ENCODE measurements at regions not wholly inside any gene's neighbourhood (a gene's known extent, or its start where the extent isn't known, plus 50 kb on each side); places are given as distances from the start of the nearest gene placed in this dataset.

- Histone ChIP-seq H3K4me1 (no peaks in the 10 kb centered on the region), H3K27me3 (no peaks in the 10 kb centered on the region), H3K9me3 (peaks cover 0 to 6% (median 0%) of the 10 kb centered on the region in 4 donors), H3K36me3 (no peaks in the 10 kb centered on the region), H3K4me3 (no peak overlapping the region), H3K27ac (no peak overlapping the region)
- DNase-seq = no peak
- 48 to 66% methylated on average over 3 of the region's 3 CpGs for WGBS, 2 donors
- intact Hi-C loops (cut with DNase I) = no loop called here
- no peak for TF ChIP-seq POLR2A (IDR thresholded peaks at IDR 0.05)
- no peak for TF ChIP-seq POLR2AphosphoS5 (IDR thresholded peaks at IDR 0.05)
- no peak for TF ChIP-seq CTCF (IDR thresholded peaks at IDR 0.05)
- no peak for TF ChIP-seq EP300 (IDR thresholded peaks at IDR 0.05)
Observed at GRCh38 chr11:97865424-97866012, 1155.2 kb upstream of the CNTN5 start.

GRCh38 chr11:97871816-97872215 is 1148.9 kb upstream of the CNTN5 start:
- H3K4me1 ChIP-seq = no peaks in the 10 kb centered on the region
- TF ChIP-seq EP300 (IDR thresholded peaks at IDR 0.05) (no peak), POLR2A (IDR thresholded peaks at IDR 0.05) (no peak)
- H3K36me3 ChIP-seq = no peaks in the 10 kb centered on the region
- H3K9me3 ChIP-seq = peaks cover 0 to 6% (median 0%) of the 10 kb centered on the region in 4 donors
- intact Hi-C loops (cut with DNase I) = no loop called here
- no peak for DNase-seq
- no peak overlapping the region for H3K27ac ChIP-seq
- no peak overlapping the region for H3K4me3 ChIP-seq
- H3K27me3 ChIP-seq = no peaks in the 10 kb centered on the region

GRCh38 chr11:97880209-97880608 is 1140.5 kb upstream of the CNTN5 start:
- Histone ChIP-seq H3K4me3 (no peak overlapping the region), H3K4me1 (no peaks in the 10 kb centered on the region), H3K27ac (no peak overlapping the region), H3K36me3 (no peaks in the 10 kb centered on the region), H3K27me3 (no peaks in the 10 kb centered on the region), H3K9me3 (peaks cover 0 to 2% (median 0%) of the 10 kb centered on the region in 4 donors)
- no peak for DNase-seq
- TF ChIP-seq POLR2AphosphoS5 (IDR thresholded peaks at IDR 0.05) = no peak
- TF ChIP-seq CTCF (IDR thresholded peaks at IDR 0.05) = no peak
- intact Hi-C loops (cut with DNase I) = no loop called here

DNA sequence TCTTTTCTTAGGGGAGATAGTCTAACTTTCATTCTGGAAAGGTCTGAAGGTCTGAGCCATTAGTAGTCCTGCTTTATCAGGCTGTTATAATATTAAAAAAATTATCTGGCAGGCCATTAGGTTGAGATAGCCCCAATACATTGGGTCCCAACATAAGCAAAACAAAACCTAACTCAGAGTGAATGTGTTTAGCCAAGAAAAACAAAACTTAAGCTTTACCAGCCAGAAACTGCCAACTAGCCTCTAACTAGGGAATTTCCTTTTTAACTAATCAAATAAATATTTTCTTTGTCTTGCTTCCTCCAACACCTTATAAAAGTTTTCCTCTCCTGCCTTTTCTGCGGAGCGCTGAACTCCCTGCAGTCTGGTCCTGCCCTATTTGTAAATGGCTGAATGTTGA is 1137.7 kb upstream of the CNTN5 start:
- no peak for DNase-seq
- no peak overlapping the region for H3K4me3 ChIP-seq
- peaks cover 0 to 2% (median 0%) of the 10 kb centered on the region in 4 donors for H3K9me3 ChIP-seq
- TF ChIP-seq CTCF (IDR thresholded peaks at IDR 0.05) (no peak), POLR2AphosphoS5 (IDR thresholded peaks at IDR 0.05) (no peak), EP300 (IDR thresholded peaks at IDR 0.05) (no peak), POLR2A (IDR thresholded peaks at IDR 0.05) (no peak)
- no peak overlapping the region for H3K27ac ChIP-seq
- H3K36me3 ChIP-seq = no peaks in the 10 kb centered on the region
- H3K27me3 ChIP-seq = no peaks in the 10 kb centered on the region
- WGBS, 2 donors = 91% methylated on average over 2 of the region's 2 CpGs
- intact Hi-C loops (cut with DNase I) = no loop called here
- no peaks in the 10 kb centered on the region for H3K4me1 ChIP-seq

DNA sequence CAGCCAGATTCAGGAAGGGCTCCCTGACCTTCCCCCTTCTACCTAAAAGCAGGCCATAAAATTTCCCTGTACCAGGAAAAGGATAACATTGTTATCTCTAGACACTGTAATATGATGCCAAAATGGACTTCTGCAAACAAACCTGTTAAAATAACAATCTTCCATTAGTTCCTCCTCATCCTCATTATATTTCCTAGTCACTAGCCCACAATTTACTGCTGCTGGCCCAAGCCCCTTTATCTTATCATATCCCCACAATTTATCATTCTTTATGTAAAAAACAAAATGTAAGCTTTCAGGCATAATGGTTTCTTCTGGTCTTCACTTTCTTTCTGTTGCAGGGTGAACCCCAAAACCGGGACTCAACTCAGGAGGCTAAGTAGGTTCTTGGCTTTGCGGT is 1132.1 kb upstream of the CNTN5 start:
- H3K9me3 ChIP-seq = no peaks in the 10 kb centered on the region

More for the DNA sequence above, 1132.1 kb upstream of the CNTN5 start:
- Histone ChIP-seq H3K27me3 (no peaks in the 10 kb centered on the region), H3K4me3 (no peak overlapping the region), H3K27ac (no peak overlapping the region), H3K36me3 (no peaks in the 10 kb centered on the region), H3K4me1 (no peaks in the 10 kb centered on the region)
- TF ChIP-seq POLR2A (IDR thresholded peaks at IDR 0.05) (no peak), POLR2AphosphoS5 (IDR thresholded peaks at IDR 0.05) (no peak), CTCF (IDR thresholded peaks at IDR 0.05) (no peak), EP300 (IDR thresholded peaks at IDR 0.05) (no peak)
- intact Hi-C loops (cut with DNase I) = no loop called here
- no peak for DNase-seq
- WGBS, 2 donors = 67 to 88% methylated on average over 2 of the region's 2 CpGs

Data from sigmoid colon (tissue), 6 donors.